ENCODE measurements at regions not wholly inside any gene's neighbourhood (a gene's known extent, or its start where the extent isn't known, plus 50 kb on each side); places are given as distances from the start of the nearest gene placed in this dataset.

GRCh38 chr10:124268976-124269375 is 149.7 kb downstream of the OAT start:
- TF ChIP-seq POLR2A (IDR thresholded peaks at IDR 0.05; ENCODE audit: borderline replicate concordance, extremely low read depth, insufficient read depth, insufficient read length) (no peak), EZH2phosphoT487 (IDR thresholded peaks at IDR 0.05; ENCODE audit: borderline replicate concordance) (no peak), FOSL1 (IDR thresholded peaks at IDR 0.05; ENCODE audit: low read depth) (no peak), ELF1 (IDR thresholded peaks at IDR 0.05; ENCODE audit: borderline replicate concordance, low read depth) (no peak), RAD21 (IDR thresholded peaks at IDR 0.05; ENCODE audit: low read depth) (no peak), CBX3 (IDR thresholded peaks at IDR 0.05; ENCODE audit: low read depth) (no peak), MAX (IDR thresholded peaks at IDR 0.05) (no peak), SP1 (IDR thresholded peaks at IDR 0.05; ENCODE audit: low read depth) (no peak), ZFX (IDR thresholded peaks at IDR 0.05) (no peak), JUND (IDR thresholded peaks at IDR 0.05) (no peak), SIN3A (IDR thresholded peaks at IDR 0.05; ENCODE audit: low read depth) (no peak), ZNF274 (IDR thresholded peaks at IDR 0.05; ENCODE audit: low read depth, low read length) (no peak), CTCF (IDR thresholded peaks at IDR 0.05 in 2 of 3, conservative IDR thresholded peaks at IDR 0.05 in 1 of 3; ENCODE audit: borderline replicate concordance in 1 of 3, insufficient read depth in 1 of 3, low read depth in 2 of 3, low read length in 2 of 3) (no peak), REST (IDR thresholded peaks at IDR 0.05; ENCODE audit: low read depth) (no peak), CEBPB (IDR thresholded peaks at IDR 0.05; ENCODE audit: low read depth) (no peak)
- intact Hi-C loops (cut with micrococcal nuclease), result no loop called here
- H3K9ac ChIP-seq (ENCODE audit: low read length), result no peak overlapping the region
- H3K9me2 ChIP-seq (ENCODE audit: insufficient read depth), result no peaks in the 10 kb centered on the region
- ChIA-PET POLR2A (no interaction called here), CTCF (no interaction called here), RAD21 (ENCODE audit: low non-redundant PET in 1 of 2, low total read pairs in 2 of 2, uncharacterized antibody in 2 of 2, unreplicated experiment in 2 of 2) (no interaction called here)
- H3K27me3 ChIP-seq (ENCODE audit: insufficient read depth, low read length), result no peaks in the 10 kb centered on the region
- no peaks in the 10 kb centered on the region for H4K20me1 ChIP-seq (ENCODE audit: insufficient read depth)
- no peak overlapping the region for H3K4me3 ChIP-seq (replicated peaks in 1 of 2; ENCODE audit: low read depth in 1 of 2, low read length in 2 of 2)
- peaks cover 6 to 12% of the 10 kb centered on the region in 2 experiments; a peak in 2 of 4 replicates for H3K9me3 ChIP-seq (ENCODE audit: control insufficient read depth in 1 of 2, insufficient read depth in 1 of 2, low read depth in 1 of 2, low read length in 2 of 2)
- no peak overlapping the region for H3K4me2 ChIP-seq (ENCODE audit: low read length)
- ATAC-seq (no peak), DNase-seq (ENCODE audit: low read depth, low spot score) (no peak)
- BruUV-seq (replicated peaks), result no TSS peak
- no peak overlapping the region for H3K27ac ChIP-seq (ENCODE audit: low read depth, low read length)
- no peaks in the 10 kb centered on the region for H3K79me2 ChIP-seq (ENCODE audit: insufficient read depth, low read length)
- no peaks in the 10 kb centered on the region for H3K36me3 ChIP-seq (ENCODE audit: control insufficient read depth in 1 of 2, insufficient read depth in 2 of 2, low read length in 2 of 2)
- H3K4me1 ChIP-seq (ENCODE audit: control insufficient read depth in 1 of 2, insufficient read depth in 2 of 2, low read length in 2 of 2), result peaks cover 0 to 3% of the 10 kb centered on the region in 2 experiments; a peak in 1 of 4 replicates
- H2AFZ ChIP-seq (ENCODE audit: low read depth, low read length, poor library complexity, severe bottlenecking), result no peak overlapping the region
